Testis (tissue), 2 donors: ENCODE measurements at regions not wholly inside any gene's neighbourhood (a gene's known extent, or its start where the extent isn't known, plus 50 kb on each side); places are given as distances from the start of the nearest gene placed in this dataset.

Source experiments
- POLR2A ChIP-seq: fragments of 450-650 bp; IDR thresholded peaks from one replicate; pipeline ENCODE4 v1.6.1; 2017; ENCODE audit warnings: antibody characterized with exemption, mild to moderate bottlenecking, moderate library complexity
- TF ChIP-seq, protein P1 (sequence below), 3 experiments: fragments of 450-650 bp in 2 of 3; fragments of 200-600 bp in 1 of 3; sonication (generic) in 1 of 3; IDR thresholded peaks; one replicate each; pipeline ENCODE4 v1.5.1; 2016 to 2019; ENCODE audit warnings: antibody characterized with exemption in 3 of 3, mild to moderate bottlenecking in 2 of 3, moderate library complexity in 1 of 3

DNA sequence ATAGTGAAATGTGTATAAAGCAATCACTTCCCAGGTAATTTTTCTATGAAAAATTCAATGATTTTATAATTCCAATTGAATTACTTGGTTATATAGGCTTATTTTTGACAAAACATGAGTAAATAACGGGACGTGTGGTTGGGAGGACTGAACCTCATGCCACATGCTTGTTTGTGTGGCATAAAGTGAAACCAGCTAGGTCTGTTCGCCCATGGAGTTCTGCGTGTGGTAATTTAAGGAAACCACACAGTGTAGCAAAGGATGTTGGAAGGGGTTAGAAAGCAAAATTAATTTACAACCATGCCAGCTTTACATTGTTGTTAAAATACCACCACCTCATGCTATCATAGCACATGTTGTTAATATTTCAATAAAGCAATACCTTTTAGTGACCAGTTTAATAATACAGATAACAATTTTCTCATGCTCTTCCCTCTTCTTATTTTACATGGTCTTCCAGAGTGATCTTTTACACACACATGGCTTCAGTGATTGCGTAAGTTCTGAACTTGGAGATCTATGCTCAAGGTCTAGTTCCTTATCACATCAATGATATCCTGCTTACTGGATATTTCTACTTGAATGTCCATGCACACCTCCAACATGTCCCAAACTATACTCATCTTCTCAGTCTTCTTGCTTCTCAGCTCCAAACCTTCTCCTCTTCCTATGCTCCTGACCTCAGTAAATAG is 156.4 kb upstream of the ITGA4 start:
- TF ChIP-seq POLR2A = no peak
- TF ChIP-seq, protein P1, sequence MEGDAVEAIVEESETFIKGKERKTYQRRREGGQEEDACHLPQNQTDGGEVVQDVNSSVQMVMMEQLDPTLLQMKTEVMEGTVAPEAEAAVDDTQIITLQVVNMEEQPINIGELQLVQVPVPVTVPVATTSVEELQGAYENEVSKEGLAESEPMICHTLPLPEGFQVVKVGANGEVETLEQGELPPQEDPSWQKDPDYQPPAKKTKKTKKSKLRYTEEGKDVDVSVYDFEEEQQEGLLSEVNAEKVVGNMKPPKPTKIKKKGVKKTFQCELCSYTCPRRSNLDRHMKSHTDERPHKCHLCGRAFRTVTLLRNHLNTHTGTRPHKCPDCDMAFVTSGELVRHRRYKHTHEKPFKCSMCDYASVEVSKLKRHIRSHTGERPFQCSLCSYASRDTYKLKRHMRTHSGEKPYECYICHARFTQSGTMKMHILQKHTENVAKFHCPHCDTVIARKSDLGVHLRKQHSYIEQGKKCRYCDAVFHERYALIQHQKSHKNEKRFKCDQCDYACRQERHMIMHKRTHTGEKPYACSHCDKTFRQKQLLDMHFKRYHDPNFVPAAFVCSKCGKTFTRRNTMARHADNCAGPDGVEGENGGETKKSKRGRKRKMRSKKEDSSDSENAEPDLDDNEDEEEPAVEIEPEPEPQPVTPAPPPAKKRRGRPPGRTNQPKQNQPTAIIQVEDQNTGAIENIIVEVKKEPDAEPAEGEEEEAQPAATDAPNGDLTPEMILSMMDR (IDR thresholded peaks at IDR 0.05) = no peak
